ENCODE measurements at regions not wholly inside any gene's neighbourhood (a gene's known extent, or its start where the extent isn't known, plus 50 kb on each side); places are given as distances from the start of the nearest gene placed in this dataset.
"Not testable (repeated sequence)": the region's sequence is repeated elsewhere in the genome, so short reads cannot be mapped to it uniquely, and the experiment has no call there.

GRCh38 chr10:109067031-109067430 lies 856.3 kb downstream of the XPNPEP1 start:
- DNase-seq (ENCODE audit: low spot score), result no peak

DNA sequence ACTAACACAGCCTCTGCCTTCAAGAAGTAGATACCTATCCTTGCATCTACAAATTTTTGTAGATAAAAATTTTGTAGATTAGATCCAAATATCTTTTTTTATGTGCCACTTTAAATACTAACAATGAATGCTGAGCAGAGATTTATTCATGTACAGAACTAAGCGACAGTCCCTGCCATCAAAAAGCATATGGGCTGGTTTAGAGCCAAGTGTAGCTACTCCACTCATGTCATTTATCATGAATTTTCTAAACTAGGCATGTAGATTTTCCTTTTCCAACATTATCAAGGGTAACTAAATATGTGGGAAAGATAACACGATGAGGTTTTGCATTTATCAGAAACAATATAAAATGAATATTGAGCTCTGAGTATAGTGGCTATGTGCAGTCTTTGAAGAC lies 857.5 kb downstream of the XPNPEP1 start:
- no peak for DNase-seq (ENCODE audit: low spot score)

DNA sequence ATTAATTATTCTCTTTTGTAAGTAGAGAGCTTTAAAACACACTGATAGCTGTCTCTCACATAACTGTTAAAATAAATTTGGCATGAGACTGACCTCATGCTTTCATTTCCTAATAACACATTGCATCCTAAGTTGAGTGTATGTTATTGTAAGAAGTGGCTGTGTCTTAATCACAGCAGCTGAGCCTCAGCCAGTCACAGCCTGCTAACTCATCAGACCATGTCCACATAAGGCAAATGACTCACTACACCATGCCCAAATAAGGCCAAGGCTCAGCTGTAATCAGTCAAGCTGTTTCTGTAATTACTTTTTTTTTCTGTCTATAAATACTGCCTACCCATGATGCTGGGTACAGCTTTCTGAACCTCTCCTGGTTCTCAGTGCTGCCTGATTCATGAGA lies 860.9 kb downstream of the XPNPEP1 start:
- no peak for DNase-seq (ENCODE audit: low spot score)

GRCh38 chr10:109055243-109055642 lies 868.1 kb downstream of the XPNPEP1 start:
- no peak for DNase-seq (ENCODE audit: low spot score)

- no peak for DNase-seq (ENCODE audit: low spot score)
These were observed 875.5 kb downstream of the XPNPEP1 start for GRCh38 chr10:109047856-109048255.

- DNase-seq (ENCODE audit: low spot score), result not testable (repeated sequence)
These were observed 876.9 kb downstream of the XPNPEP1 start for GRCh38 chr10:109046427-109046826.

GRCh38 chr10:109040622-109041021 lies 882.7 kb downstream of the XPNPEP1 start:
- DNase-seq (ENCODE audit: low spot score), result no peak

GRCh38 chr10:109037978-109038377 lies 885.3 kb downstream of the XPNPEP1 start:
- no peak for DNase-seq (ENCODE audit: low spot score)

- no peak for DNase-seq (ENCODE audit: low spot score)
These were observed 892.6 kb downstream of the XPNPEP1 start for GRCh38 chr10:109030581-109031210.

DNA sequence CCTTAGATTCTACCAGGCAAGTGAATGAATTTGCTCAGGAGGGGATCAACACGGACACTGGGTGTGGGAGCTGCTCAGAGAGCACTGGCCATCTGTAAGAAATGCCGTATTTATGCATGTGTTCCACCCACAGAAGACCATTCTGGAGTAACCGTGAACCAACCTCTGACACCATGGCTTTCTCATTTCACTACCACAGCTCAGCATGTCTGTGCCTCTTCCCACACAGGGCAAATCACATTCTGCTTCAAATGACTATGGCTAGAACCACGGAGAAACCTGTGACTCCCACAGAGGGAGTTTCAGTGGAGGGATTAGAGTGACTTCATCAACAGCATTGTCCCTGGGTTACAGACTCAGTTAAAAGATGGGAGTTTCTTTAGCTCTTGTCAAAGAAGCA lies 893.4 kb downstream of the XPNPEP1 start:
- no peak for DNase-seq (ENCODE audit: low spot score)

DNA sequence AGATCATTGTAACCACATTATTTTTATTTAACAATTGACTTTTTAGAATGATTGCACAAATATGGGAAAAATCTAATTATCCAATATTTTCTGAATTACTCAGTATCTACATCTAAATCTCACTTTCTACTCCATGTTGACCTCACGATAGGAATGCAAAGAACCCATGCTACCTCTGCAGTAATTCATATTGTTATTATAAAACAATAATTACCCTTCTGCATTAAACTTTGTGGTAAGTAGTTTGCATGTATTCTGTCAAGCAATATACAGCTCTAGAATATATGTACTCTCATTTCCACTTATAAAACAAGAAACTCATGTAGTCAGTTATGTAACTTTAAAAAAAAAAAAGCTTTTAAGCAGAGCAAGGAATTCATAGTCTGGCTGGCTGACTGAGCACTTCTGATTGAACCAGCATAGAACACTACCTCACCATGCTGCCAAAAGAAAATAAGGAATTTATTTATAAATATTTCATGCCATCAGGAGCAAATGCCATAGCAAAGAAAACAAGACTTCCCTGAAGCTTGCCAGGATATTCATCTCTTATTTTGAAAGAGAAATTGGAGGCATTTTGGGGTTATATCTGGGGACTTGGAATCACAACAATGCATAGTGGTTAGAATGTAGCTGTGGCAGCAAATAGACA lies 895.7 kb downstream of the XPNPEP1 start:
- no peak for DNase-seq (ENCODE audit: low spot score)

DNA sequence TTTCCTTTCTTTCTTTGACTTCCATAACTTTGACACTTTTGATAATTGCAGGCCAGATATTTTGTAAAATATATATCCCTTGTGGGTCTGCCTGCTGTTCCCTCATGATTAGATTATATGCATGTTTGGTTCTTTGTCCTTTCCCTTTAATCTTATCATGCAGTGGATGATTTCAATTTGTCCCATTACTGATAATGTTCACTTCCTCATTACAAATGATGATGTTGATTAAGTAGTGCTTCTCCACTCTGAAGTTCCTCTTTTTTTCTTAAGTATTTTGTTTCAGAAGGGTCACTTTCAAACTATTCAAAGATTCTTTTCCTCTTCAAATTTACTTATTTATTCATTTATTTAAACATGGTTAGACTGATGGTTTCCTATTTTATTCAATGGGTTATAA lies 898.1 kb downstream of the XPNPEP1 start:
- no peak for DNase-seq (ENCODE audit: low spot score)

DNA sequence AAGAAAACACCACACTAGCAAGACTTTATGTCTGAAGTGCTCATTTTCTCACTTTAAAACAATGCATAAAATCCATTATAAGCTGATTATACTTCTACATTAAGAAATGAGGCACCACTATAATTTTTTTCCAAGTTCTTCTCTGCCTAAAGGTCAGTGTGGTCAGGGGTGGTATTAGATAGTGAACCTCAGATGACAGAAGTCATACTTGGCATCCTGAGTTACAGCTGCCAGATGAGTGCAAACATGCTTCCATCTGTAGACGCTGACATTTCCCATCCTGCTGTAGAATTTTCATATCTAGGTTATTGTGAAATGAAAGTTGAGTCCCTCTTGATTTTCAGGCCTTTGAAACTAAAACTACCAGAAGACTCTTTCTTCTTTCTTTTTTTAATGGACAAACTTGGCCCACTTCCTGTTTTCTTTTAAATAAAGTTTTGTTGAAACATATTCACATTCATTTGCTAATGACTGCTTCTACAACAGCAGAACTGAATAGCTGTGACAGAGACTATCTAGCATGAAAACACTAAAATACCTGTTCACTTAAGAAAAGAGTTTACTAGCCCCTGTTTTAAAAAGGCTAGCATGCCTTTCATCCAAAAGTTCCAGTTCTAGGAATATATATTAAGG lies 900.8 kb downstream of the XPNPEP1 start:
- DNase-seq (ENCODE audit: low spot score), result no peak

DNA sequence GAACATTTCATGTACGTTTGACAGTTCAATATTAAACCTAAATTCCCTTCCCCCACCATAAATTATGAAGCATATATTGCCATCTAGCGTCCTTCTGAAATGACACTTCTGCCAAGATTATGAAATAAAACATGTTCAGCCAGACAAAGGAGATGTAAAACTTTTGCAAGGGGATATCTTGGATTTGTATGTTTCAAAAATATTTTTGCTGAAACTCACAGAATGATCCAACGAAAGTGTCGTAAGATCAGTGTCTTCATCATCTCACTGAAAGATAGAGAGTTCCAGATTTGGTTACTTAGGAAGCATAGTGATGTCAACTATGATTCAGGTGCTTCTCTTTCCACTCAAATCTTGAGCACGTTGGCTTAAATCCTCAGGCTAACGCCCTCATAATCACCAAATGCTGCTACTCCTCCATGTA lies 904.3 kb downstream of the XPNPEP1 start:
- DNase-seq (ENCODE audit: low spot score), result no peak

DNA sequence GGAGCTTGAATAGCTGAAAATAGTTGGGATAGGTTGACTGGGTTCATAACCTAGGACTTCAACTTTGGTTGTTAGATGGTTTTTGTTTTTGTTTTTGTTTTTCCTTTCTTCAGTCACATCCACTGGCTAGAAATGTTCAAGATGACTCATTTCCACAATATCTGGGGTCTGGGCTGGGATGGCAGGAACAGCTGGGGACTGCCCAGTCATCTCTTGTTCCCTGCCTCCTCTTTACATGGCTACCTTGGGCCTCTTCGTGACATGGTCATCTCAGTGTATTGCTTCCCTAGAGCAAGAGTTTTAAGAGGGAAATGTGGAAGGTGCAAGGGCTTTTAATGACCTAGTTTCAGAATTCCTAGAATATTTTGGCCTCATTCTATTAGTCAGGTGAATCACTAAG lies 915.8 kb downstream of the XPNPEP1 start:
- no peak for DNase-seq (ENCODE audit: low spot score)

- DNase-seq (ENCODE audit: low spot score), result no peak
These were observed 932.9 kb downstream of the XPNPEP1 start for GRCh38 chr10:108990441-108990840.

GRCh38 chr10:108989976-108990375 lies 933.3 kb downstream of the XPNPEP1 start:
- no peak for DNase-seq (ENCODE audit: low spot score)

- no peak for DNase-seq (ENCODE audit: low spot score)
These were observed 941.2 kb downstream of the XPNPEP1 start for GRCh38 chr10:108982159-108982558.

DNA sequence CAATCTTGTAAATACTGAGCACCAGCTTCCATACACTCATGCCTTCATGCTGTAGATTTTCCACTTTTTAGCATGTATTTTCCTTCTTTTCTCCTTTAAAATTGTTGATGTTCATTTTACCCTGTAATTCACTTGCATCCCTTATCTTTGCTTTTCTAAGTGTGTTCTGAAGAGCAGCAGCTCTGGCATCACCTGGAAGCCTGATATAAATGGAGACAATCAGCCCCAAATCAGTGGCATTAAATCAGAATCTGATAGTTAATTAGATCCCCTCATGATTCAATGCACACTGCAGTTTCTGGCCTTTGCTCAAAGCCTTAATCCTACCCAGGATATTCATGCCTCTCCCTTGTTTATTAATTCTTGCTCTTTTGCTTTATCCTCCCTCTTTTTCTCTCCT lies 942.4 kb downstream of the XPNPEP1 start:
- DNase-seq (ENCODE audit: low spot score), result no peak

GRCh38 chr10:108975459-108976058 lies 947.8 kb downstream of the XPNPEP1 start:
- no peak for DNase-seq (ENCODE audit: low spot score)

GRCh38 chr10:108970016-108970415 lies 953.3 kb downstream of the XPNPEP1 start:
- DNase-seq (ENCODE audit: low spot score), result no peak

DNA sequence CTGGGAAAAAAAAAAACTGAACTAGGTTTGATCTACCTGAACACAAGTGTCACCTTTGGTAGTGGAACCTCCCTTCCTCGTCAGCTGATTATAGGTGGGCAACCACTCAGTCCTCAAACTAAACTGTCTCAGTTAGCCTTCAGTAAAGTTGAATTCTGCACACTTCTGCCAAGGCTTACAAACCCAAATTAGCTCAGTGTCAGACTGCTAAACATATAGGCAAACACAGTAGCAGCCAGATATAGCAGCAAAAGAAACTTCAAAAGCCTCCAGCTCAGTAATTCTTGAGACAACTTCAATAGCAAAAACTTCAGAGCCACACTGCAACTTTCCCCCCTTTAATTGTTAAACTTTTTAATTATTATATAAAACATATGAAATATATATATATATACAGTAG lies 956.9 kb downstream of the XPNPEP1 start:
- DNase-seq (ENCODE audit: low spot score), result no peak

DNA sequence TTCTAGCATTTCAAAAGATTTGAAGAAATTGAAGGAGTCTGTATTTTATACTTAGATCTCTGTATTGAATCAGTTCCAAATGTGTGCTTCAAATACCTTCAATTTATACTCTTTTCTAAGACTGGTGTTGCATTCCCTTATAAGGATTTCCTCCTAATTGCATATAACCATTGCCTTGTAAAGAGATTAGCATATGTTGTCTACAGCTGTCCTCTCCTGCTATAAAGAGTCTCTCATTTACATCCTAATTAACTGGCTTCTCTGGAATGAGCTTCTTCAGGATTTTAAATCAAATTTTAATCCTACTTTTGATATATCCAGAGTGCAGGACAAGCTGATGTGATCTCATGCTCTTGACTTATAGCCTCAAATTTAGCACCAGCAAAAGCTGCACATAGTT lies 957.3 kb downstream of the XPNPEP1 start:
- DNase-seq (ENCODE audit: low spot score), result no peak

Measured in hematopoietic multipotent progenitor cell treated with erythropoietin and hydrocortisone succinate and interleukin-3 and kit ligand, for 15 days (in vitro differentiated cells).